ENCODE measurements at regions not wholly inside any gene's neighbourhood (a gene's known extent, or its start where the extent isn't known, plus 50 kb on each side); places are given as distances from the start of the nearest gene placed in this dataset.

DNA sequence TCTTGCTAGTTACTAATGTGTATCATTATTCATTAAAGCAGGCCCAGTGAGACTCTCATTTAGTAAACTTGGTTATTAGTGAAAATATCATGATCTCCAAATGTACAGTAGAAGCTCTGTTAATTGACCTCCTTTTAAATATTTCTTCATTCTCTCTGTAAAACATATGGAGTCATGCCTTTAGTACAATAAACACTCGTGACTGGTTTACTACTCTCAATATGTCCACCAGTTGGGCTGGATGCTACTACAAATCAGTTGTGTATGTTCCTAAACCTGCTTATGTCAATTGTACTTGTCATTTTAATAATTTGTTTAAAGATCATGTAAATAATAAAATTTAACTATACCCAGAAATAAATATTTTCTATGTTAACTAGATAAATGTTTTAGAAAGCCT lies 68.6 kb upstream of the COMTD1 start:
- TF ChIP-seq GATA2 (IDR thresholded peaks at IDR 0.05; ENCODE audit: low read depth, low read length) (no peak), GATA3 (IDR thresholded peaks at IDR 0.05; ENCODE audit: low read depth, low read length) (no peak)

- TF ChIP-seq GATA2 (IDR thresholded peaks at IDR 0.05; ENCODE audit: low read depth, low read length) (no peak), GATA3 (IDR thresholded peaks at IDR 0.05; ENCODE audit: low read depth, low read length) (no peak)
Observed at GRCh38 chr10:75303045-75303777, 67.5 kb upstream of the COMTD1 start.

- TF ChIP-seq GATA2 (IDR thresholded peaks at IDR 0.05; ENCODE audit: low read depth, low read length) (no peak), GATA3 (IDR thresholded peaks at IDR 0.05; ENCODE audit: low read depth, low read length) (no peak)
Observed at GRCh38 chr10:75302029-75302428, 66.3 kb upstream of the COMTD1 start.

- no peak for TF ChIP-seq GATA3 (IDR thresholded peaks at IDR 0.05; ENCODE audit: low read depth, low read length)
- TF ChIP-seq GATA2 (IDR thresholded peaks at IDR 0.05; ENCODE audit: low read depth, low read length), result no peak
Observed at GRCh38 chr10:75297021-75297599, 61.4 kb upstream of the COMTD1 start.

DNA sequence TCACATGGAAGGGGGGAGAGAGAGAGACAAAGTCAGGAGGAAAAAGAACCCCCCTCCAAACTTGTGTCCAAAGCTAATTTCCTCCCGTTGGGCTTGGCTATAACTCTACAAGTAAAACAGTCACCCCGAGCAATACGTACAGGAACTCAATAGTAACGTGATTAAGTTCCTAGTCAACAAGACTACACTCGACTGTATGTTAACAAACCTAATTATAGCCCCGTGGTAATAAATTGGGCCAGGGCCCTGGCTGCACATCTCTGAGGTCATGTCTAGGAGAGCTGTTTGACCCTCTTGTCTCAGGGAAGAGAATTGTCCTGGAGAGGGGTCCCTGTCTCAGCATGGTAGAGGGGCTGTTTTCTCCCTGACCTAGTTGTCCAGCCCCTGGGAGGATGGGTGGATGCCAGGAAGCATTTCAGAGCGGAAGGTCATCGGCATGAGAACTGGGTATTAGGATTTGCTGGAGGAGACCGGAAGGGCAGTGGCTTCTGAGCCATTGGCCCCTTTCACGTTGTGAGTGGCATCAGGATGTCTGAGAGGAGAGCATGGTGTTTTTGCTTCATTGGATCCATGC lies 60.2 kb upstream of the COMTD1 start:
- TF ChIP-seq GATA2 (IDR thresholded peaks at IDR 0.05; ENCODE audit: low read depth, low read length), result no peak
- TF ChIP-seq GATA3 (IDR thresholded peaks at IDR 0.05; ENCODE audit: low read depth, low read length), result no peak

DNA sequence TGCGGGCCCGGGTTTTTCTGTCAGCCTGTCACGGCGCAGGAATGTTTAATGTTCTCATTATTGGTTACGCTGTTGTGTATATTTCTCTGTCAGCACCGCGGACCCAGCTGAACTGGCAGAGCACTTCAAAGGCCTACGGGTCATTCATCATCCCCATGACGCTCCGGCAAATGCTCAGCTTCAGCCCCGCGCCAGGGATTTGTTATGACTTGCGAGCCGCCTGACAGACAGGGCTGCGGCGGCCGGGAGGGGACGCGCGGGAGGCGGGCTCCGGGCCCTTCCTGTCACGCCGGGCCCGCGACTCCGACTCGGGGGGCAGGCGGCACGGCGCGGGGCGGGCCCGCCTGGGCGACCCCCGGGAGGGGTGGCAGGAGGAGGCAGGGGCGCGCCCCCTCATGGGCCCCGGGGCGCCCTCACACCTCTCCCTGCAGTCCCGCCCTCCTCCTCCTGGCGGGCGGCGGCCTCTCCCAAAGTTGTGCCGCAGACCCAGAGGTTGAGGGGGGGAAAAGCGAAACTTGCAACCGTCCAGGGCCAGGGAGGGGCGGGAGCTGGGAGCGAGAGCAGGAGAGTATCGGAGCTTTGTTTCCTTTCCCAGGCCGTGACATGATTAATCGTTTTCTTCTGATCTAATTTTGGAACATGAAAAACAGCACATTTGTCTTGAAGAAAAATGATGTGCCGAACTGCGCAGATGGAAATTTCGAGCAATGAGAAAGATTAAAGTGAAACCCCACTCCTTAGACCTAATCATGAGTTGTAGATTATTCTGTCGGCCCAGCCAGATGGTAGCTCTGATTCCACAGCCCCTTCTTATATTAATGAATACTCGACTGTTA lies 59.3 kb upstream of the COMTD1 start:
- TF ChIP-seq GATA2 (IDR thresholded peaks at IDR 0.05; ENCODE audit: low read depth, low read length), result no peak
- TF ChIP-seq GATA3 (IDR thresholded peaks at IDR 0.05; ENCODE audit: low read depth, low read length), result no peak

DNA sequence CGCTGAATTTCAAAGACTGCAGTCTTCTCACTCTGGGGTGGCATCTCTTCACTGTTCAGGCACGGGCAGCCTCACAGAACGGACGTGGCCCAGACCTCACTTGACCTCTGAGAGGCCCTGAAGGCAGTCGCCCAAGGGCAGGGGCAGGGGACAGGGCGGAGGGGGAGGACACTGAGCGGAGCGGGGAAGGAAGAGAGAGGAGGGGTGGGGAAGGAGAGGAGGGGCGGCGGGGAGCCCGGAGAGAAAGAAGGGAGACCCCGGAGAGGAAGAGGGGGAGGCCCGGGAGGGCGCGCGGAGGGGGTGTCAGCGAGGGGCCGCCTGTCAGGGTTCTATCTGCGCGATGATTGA lies 58.7 kb upstream of the COMTD1 start:
- no peak for TF ChIP-seq GATA3 (IDR thresholded peaks at IDR 0.05; ENCODE audit: low read depth, low read length)
- TF ChIP-seq GATA2 (IDR thresholded peaks at IDR 0.05; ENCODE audit: low read depth, low read length), result no peak

GRCh38 chr10:75294031-75294437 lies 58.3 kb upstream of the COMTD1 start:
- peak; percentile 94 for TF ChIP-seq GATA2 (IDR thresholded peaks at IDR 0.05; ENCODE audit: low read depth, low read length)
- peak; percentile 75 for TF ChIP-seq GATA3 (IDR thresholded peaks at IDR 0.05; ENCODE audit: low read depth, low read length)

DNA sequence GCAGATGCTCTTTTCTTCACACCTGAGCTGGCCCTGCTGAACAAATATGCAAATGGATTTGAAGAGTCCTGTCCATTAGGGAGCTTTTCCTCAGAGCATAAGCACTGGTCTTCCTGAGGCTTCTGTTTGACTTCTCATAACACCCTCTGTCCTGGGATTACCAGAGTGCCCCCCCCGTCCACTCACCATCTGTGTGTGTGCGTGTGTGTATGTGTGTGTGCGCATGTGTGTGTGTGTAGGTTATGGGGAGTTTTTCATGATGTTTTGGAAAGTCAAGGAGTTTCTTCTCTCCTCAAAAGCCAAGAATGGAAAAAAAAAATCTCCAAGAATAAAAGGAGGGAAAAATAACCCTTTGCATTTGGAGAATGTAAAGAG lies 57.7 kb upstream of the COMTD1 start:
- TF ChIP-seq GATA3 (IDR thresholded peaks at IDR 0.05; ENCODE audit: low read depth, low read length) (no peak), GATA2 (IDR thresholded peaks at IDR 0.05; ENCODE audit: low read depth, low read length) (no peak)

GRCh38 chr10:75292794-75293445 lies 57.2 kb upstream of the COMTD1 start:
- TF ChIP-seq GATA3 (IDR thresholded peaks at IDR 0.05; ENCODE audit: low read depth, low read length) (no peak), GATA2 (IDR thresholded peaks at IDR 0.05; ENCODE audit: low read depth, low read length) (no peak)

- TF ChIP-seq GATA3 (IDR thresholded peaks at IDR 0.05; ENCODE audit: low read depth, low read length) (no peak), GATA2 (IDR thresholded peaks at IDR 0.05; ENCODE audit: low read depth, low read length) (no peak)
Observed at GRCh38 chr10:75291805-75292204, 56.0 kb upstream of the COMTD1 start.

- TF ChIP-seq GATA3 (IDR thresholded peaks at IDR 0.05; ENCODE audit: low read depth, low read length) (no peak), GATA2 (IDR thresholded peaks at IDR 0.05; ENCODE audit: low read depth, low read length) (no peak)
Observed at GRCh38 chr10:75288140-75288711, 52.5 kb upstream of the COMTD1 start.

DNA sequence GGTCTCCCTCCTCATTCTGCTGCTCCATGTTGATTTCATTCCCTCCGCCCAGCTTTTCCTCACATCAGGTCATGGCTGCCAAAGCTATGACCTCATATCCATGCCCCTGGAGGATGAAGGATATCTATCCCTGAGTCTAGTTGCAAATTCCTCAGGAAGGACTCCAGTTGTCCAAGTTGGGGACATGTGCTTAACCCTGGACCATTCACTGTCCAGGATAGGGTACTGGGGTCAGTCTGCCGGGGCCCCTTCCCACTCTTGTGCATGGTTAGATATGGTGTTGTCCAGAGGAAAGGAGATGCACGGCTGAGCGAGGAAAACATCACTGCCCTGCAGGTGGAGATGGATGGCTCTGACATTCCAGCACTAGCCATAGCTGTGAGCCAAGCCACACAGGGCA lies 51.9 kb upstream of the COMTD1 start:
- TF ChIP-seq GATA3 (IDR thresholded peaks at IDR 0.05; ENCODE audit: low read depth, low read length), result no peak
- TF ChIP-seq GATA2 (IDR thresholded peaks at IDR 0.05; ENCODE audit: low read depth, low read length), result no peak

DNA sequence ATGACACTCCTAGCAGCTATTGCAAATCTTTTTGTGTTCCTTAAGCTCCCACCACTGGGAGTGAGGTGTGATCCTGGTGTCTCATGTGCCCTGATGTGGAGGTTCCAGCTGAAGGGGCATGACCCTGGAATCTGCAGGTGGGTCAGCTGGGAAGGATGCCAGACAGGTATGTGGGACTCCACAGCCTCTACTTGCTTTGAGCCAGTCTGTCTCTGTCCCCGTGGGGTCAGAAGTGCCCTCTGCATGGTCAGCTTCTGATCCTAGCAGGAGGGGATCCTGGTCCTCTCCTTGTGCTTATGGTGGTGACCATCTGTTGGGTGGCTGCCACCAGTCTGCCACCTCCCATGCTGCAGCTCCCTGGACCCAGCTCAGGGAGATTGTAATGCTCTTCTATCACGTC lies 51.1 kb upstream of the COMTD1 start:
- no peak for TF ChIP-seq GATA2 (IDR thresholded peaks at IDR 0.05; ENCODE audit: low read depth, low read length)
- no peak for TF ChIP-seq GATA3 (IDR thresholded peaks at IDR 0.05; ENCODE audit: low read depth, low read length)
